ENCODE measurements at regions not wholly inside any gene's neighbourhood (a gene's known extent, or its start where the extent isn't known, plus 50 kb on each side); places are given as distances from the start of the nearest gene placed in this dataset.

GRCh38 chr5:167852515-167852914 lies 438.9 kb upstream of the WWC1 start:
- TF ChIP-seq CTCF (IDR thresholded peaks at IDR 0.05 in 4 of 5, conservative IDR thresholded peaks at IDR 0.05 in 1 of 5) = no peak
- TF ChIP-seq POLR2A (IDR thresholded peaks at IDR 0.05) = no peak

All from gastrocnemius medialis (tissue), 4 donors.